Activated naive CD4-positive, alpha-beta T cell treated with anti-CD3 and anti-CD28 coated beads, Interleukin-2, amount 50 U/mL, for 16 hours (primary cell): ENCODE measurements at regions not wholly inside any gene's neighbourhood (a gene's known extent, or its start where the extent isn't known, plus 50 kb on each side); places are given as distances from the start of the nearest gene placed in this dataset.

Experiments
- DNase-seq: peaks from one replicate; pipeline ENCODE4 v3.0.0-alpha.2; 2020

GRCh38 chr2:83744855-83745254 lies 714.2 kb downstream of the SUCLG1 start:
- DNase-seq, result no peak

- no peak for DNase-seq
These were observed 716.8 kb downstream of the SUCLG1 start for GRCh38 chr2:83742117-83742782.

DNA sequence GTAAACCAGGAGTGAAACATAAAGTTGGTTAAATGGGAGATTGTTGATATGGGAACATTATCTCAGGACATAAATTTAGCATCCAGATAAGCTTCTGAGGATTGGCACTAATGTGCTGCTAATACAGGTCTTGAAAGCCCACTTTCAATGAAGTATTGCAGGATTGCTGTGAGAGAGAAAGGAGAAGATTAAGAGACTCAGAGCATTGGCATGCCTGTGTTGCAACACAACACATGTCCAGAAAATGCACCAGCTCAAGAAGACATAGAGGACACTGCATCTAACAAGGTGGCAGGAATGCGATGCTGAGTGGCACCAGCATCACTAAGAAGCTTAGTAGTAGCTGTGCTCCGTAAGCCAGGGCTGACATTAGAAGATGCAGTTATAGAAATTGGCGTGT lies 728.9 kb downstream of the SUCLG1 start:
- no peak for DNase-seq

DNA sequence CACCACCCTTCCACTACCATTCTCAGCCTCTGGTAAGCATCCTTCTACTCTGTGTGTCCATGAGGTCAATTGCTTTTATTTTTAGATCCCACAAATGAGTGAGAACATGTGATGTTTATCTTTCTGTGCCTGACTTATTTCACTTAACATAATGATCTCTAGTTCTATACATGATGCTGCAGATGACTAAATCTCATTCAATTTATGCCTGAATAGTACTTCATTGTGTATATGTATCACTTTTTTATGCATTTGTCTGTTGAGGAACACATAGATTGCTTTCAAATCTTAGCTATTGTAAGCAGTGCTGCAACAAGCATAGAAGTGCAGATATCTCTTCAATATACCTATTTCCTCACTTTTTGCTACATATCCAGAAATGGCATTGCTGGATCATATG lies 733.3 kb downstream of the SUCLG1 start:
- DNase-seq, result no peak

DNA sequence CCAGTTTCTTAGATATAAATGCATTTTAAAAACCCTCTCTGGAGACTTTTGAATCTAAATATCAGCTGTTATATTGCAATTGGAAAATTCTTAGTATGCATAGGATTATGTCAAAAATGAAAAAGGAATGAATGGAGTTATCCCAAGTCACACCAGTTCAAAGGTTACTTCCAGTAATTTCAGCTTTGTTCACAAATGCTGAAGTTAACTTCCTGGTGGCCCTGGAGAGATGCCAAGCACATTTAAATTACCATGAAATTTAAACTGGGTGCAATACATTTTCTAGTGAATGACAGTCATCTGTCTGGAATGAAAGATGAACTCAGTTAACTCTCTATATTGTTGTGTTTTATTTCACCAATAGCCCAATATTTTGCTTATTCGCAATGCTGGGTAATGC lies 753.9 kb downstream of the SUCLG1 start:
- DNase-seq, result no peak

- DNase-seq, result no peak
These were observed 755.5 kb downstream of the SUCLG1 start for GRCh38 chr2:83703598-83703997.

DNA sequence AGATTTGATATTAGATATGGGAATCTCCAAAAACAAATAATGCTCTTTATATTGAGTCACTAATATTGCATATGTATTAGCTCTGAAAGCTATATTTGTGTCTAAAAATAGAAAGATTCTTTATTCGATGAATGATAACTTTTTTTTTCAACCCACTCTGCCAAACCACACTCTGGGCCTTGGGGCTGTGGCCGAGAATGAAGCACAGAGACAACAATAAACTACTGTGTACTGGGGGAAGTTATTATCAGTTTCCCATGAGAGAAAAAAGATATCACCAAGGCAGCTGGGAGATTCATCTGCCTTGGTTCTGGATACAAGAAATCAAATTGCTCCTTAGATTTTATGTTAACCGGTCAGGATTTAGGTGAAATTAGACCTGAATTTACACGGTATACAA lies 762.2 kb downstream of the SUCLG1 start:
- no peak for DNase-seq

GRCh38 chr2:83695530-83695929 lies 763.5 kb downstream of the SUCLG1 start:
- no peak for DNase-seq

DNA sequence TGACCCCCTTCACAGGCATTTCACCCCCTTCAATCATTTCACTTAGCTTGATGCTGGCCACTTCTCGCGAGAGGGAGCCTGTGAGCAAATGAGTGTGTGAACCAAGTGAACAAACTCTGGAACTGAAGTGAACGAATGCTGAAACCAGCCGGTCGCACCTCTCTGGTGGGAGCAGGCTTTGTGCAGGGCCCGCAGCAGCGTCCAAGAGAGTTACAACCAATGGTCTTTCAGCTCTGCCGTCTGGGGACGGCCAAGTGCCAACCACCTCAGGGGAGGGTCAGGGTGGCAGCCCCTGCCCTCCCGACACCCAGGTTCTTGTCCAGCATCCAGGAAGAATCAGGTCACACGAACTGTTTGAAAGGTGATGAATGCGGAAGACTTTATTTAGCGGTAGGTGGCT lies 764.0 kb downstream of the SUCLG1 start:
- DNase-seq, result no peak

DNA sequence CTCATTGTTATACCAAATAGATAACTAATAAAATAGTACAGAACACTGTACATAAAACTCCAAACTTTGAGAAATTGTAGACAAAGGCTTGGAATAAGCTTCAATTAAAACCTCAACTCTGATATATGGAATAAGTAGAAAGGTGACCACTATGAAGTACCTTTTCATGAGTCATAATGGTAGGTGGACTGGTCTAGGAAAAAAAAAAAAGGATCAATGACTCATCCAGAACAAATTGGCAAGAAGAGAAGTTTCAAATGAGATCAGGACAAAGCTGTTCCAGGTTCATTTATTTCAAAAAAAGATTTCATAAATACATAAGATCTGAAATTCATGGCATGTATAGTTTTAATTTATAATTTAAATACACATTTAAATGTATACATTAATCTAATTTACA lies 769.7 kb downstream of the SUCLG1 start:
- DNase-seq, result no peak

DNA sequence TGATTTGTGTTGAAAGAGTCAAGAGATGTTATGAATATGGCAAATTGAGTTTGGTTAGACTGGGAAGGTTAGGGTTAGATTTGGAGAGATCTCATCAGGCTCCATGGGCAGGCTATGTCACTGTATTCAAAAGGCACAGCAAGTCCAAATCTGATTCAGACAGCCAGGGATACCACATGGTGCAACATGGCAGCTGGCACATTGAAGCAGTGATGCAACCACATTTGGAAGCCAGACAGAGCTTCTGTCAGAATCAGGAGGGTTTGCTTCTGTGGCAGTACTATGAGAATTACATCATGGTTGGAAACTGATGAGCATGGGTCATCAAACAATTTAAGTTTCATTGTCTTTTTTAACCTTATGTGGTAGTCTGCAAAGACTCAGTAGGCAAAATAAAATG lies 772.2 kb downstream of the SUCLG1 start:
- no peak for DNase-seq

DNA sequence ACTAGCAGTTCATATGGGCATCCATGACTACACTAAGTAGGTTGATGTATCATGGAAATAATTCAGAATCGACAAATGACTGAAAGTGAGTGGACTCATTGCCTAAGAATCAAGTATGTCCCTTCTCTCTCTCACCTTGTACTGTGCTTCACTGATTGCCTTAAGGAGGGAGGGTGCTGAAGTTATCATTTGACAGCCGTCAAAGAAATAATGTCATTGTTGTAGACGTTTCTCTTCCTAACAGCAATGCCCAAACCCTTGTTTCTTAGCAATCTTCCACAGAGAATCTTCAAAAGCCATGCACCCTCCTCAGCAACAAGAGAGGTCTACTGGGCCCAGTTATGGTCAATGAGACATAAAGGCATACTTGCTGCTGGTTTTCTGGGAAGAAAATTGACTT lies 785.0 kb downstream of the SUCLG1 start:
- no peak for DNase-seq

DNA sequence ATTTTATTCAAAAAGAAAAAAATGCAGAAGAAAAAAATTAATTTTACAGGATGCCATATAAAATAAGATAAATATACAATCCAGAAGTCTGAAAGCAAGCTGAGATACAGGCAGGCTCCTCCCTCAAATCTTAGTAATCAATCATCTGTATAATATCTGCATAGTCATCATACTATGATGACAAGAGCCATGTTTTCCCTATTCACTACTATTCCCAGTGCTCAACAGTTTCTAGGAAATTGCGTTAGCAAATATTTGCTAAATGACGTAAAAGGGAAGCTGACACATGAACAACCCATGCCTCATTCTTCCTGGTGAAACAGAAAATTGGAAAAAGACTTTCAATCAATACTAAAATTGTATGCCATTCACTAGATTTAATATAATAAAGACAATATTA lies 793.2 kb downstream of the SUCLG1 start:
- DNase-seq, result no peak

DNA sequence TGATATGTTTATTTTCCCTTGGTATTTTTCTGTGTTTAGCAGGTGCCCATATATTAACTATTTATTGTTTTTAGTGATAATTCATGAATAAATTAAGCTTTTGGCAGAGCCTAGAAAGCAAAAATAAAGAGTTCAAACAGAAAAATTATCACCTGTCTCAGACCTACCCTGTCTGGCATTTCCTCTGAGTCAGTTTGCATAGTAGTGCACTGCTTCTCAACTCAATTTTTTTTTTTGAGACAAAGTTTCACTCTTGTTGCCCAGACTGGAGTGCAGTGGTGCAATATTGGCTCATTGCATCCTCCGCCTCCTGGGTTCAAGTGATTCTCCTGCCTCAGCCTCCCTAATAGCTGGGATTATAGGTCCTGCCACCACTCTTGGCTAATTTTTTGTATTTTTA lies 793.9 kb downstream of the SUCLG1 start:
- DNase-seq, result no peak

- no peak for DNase-seq
These were observed 797.4 kb downstream of the SUCLG1 start for GRCh38 chr2:83661711-83662110.

GRCh38 chr2:83654091-83654611 lies 804.9 kb downstream of the SUCLG1 start:
- DNase-seq, result no peak

DNA sequence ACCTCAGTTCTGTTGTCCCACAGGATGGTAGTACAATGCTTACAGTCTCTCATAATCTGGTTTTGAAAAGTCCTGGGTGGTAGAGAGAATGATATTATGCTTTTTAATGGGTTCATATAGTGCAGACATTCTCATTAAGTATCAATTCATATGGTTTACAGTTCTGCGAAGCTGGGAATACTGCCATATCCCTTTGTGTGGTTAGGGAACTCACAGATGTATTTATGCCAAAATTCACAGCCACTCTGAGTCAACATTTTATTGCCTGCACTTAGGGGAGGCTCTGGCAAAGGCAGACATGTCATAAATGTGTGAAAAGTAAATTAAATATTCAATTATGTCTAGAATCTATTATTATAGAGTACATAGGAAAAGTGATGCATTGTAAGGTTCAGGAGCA lies 808.2 kb downstream of the SUCLG1 start:
- DNase-seq, result no peak

DNA sequence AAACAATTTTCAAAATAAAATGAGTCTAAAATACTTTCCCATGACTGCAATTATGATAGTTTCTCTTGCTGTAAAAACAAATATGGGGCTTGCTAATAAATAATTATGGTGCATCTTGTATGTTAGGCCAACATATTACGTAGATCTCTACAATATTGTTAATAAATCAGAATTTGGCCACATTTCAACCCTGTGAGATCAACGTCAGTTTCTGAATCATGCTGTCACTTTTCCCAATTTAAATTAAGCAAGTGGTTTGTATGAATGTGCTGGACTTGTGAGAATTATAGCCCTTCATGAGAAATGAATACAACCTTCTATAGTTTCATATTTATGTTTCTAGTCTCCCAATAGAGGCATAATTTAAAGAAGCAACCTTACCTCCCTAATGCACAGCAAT lies 808.9 kb downstream of the SUCLG1 start:
- no peak for DNase-seq

DNA sequence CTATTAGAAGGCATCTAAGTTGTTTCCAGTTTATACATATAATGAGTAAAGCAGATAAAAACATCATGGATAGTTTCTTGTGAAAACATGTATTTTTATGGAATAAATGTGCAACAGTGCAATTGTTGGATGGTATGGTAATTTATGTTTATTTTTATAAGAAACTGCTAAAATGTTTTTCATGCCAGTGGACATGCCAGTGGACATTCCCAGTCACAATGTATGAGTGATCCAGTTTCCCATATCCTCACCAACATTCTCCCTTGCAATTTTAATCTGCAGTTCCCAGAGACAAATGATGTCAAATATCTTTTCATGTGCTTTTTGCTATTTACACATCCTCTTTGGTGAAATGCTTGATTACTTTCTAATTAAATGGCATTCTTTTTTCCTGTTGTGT lies 818.6 kb downstream of the SUCLG1 start:
- DNase-seq, result no peak

- no peak for DNase-seq
These were observed 825.7 kb downstream of the SUCLG1 start for GRCh38 chr2:83633423-83633822.

GRCh38 chr2:83630351-83630750 lies 828.7 kb downstream of the SUCLG1 start:
- no peak for DNase-seq

DNA sequence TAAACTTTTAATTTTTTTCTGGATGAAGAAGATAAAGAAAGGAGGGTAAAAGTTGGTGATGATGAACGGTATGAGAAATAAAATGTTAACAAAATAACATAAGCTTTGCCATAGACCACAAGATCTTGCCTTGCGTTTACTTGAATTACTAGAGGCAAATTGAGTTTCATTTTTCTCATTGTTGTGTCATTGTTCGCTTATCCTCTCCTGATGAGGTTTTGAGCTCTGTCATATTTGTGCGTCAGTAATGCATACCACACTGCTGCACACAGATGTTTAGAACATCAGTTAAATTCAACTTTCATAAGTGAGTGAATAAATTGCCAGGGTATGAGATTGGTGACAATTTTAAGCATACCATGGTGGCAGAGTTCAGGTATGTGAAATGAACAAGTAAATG lies 843.6 kb downstream of the SUCLG1 start:
- DNase-seq, result no peak

DNA sequence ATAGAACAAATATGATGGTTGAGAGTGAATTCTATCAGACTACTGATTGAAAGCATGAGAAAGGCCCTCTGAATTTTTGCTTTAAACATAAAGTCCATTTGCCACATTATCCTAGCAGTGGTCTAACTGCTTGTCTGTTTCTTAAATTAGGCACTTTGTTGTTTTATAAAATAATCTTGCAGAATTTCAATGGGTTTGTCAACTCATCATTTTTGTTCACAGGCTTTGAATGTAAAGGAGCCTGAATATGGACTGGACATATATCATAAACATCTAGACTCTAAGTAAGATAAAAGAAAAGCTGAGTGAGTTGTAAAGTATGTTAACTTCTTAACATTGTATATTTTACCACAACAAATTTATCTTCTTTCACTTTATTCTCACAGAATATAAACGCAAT lies 845.9 kb downstream of the SUCLG1 start:
- DNase-seq, result no peak

- no peak for DNase-seq
These were observed 856.3 kb downstream of the SUCLG1 start for GRCh38 chr2:83602753-83603152.

DNA sequence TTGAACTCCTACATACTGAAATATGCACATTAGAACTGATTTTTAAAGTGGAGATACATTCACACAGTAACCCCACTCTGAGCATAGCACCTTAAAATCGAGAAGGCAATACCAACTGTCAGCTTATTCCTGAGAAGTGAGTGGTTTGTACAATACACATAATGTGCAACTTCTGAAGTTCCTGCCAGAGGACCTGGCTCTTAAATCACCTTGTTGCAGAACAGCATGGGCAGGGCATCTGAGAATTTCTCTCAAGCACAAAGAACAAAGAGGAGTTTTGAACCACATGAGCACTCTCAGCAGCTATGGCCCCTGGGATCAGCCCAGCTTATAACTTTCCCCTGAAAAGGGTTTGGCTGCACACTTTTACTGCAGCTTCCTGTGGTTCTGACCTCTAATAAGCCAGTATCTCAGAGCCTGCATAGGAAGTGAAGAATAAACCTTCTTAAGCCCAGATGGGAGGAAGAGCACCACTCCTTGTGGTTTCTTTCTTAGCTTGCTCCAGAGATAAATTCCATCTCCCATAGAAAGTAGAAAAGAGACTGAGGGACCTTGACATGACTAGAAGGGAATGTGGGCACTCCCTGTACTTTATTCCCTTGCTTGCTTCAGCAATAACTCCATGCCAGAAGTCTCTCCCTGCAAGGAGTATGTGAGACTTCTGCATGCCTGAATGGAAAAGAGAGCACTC lies 862.3 kb downstream of the SUCLG1 start:
- no peak for DNase-seq
